SU-DHL-6 (cell line): ENCODE measurements at regions not wholly inside any gene's neighbourhood (a gene's known extent, or its start where the extent isn't known, plus 50 kb on each side); places are given as distances from the start of the nearest gene placed in this dataset.

Experiments used
- H2AFZ ChIP-seq: fragments of 200-600 bp; sonication (generic); 2 replicates; pipeline ENCODE4 v1.6.1; 2014; ENCODE audit warnings: low read depth, mild to moderate bottlenecking, moderate library complexity, mixed read lengths, antibody characterized with exemption, low read length; ENCODE audit not compliant: severe bottlenecking
- H3F3A ChIP-seq: fragments of 200-600 bp; shearing (Covaris generic); 2 replicates; pipeline ENCODE4 v1.6.0; 2016; ENCODE audit warnings: antibody characterized with exemption, mild to moderate bottlenecking; ENCODE audit not compliant: insufficient read depth
- H3K27ac ChIP-seq: fragments of 200-600 bp; sonication (generic); 2 replicates; pipeline ENCODE4 v1.5.1; 2016; ENCODE audit warnings: low read depth, mild to moderate bottlenecking, low read length, moderate library complexity, mixed read lengths
- H3K27me3 ChIP-seq: fragments of 200-600 bp; sonication (generic), shearing (Covaris generic); 2 replicates; pipeline ENCODE4 v1.6.0; 2014; ENCODE audit warnings: mild to moderate bottlenecking, low read length
- H3K36me3 ChIP-seq: fragments of 200-600 bp; sonication (generic); 2 replicates; pipeline ENCODE4 v1.6.1; 2014; ENCODE audit warnings: mild to moderate bottlenecking, low read length, mixed read lengths
- H3K4me2 ChIP-seq: fragments of 300-600, 200-600 bp; shearing (Covaris generic), sonication (generic); 2 replicates; pipeline ENCODE4 v1.6.0; 2014; ENCODE audit warnings: low read length, low read depth, mild to moderate bottlenecking; ENCODE audit not compliant: poor library complexity, severe bottlenecking
- H3K4me3 ChIP-seq: fragments of 200-600 bp; sonication (generic); 2 replicates; pipeline ENCODE4 v1.5.1; 2014; ENCODE audit warnings: antibody characterized with exemption, low read length, mild to moderate bottlenecking, mixed read lengths; ENCODE audit not compliant: insufficient read depth, poor library complexity, severe bottlenecking
- H3K79me2 ChIP-seq: fragments of 200-600 bp; sonication (generic); 2 replicates; pipeline ENCODE4 v1.6.1; 2014; ENCODE audit warnings: mild to moderate bottlenecking, low read length, moderate library complexity; ENCODE audit not compliant: insufficient read depth
- H3K9ac ChIP-seq: fragments of 200-600 bp; sonication (generic); 2 replicates; pipeline ENCODE4 v1.7.0; 2014; ENCODE audit warnings: mild to moderate bottlenecking, low read length
- H3K9me2 ChIP-seq: fragments of 200-600 bp; sonication (generic); replicated peaks from 2 replicates; pipeline ENCODE4 v1.6.1; 2014; ENCODE audit warnings: low read length; ENCODE audit not compliant: insufficient read depth
- H3K9me3 ChIP-seq: fragments of 200-600 bp; sonication (generic); 2 replicates; pipeline ENCODE4 v1.6.1; 2014; ENCODE audit warnings: low read length, mixed read lengths; ENCODE audit not compliant: insufficient read depth
- H4K20me1 ChIP-seq: fragments of 200-600 bp; sonication (generic); 2 replicates; pipeline ENCODE4 v1.6.1; 2014; ENCODE audit warnings: low read depth, mild to moderate bottlenecking, antibody characterized with exemption, low read length, moderate library complexity, mixed read lengths
- EZH2phosphoT487 ChIP-seq: fragments of 200-600 bp; sonication (generic), shearing (Covaris generic); conservative IDR thresholded peaks from 2 replicates; pipeline ENCODE4 v1.6.1; 2018; ENCODE audit warnings: mild to moderate bottlenecking, antibody characterized with exemption, low read length, moderate library complexity, mixed read lengths
- TF ChIP-seq, protein P1 (sequence below): fragments of 200-600 bp; sonication (generic); IDR thresholded peaks from one replicate; pipeline ENCODE4 v1.5.1; 2017; ENCODE audit warnings: antibody characterized with exemption, mild to moderate bottlenecking, low read length, moderate library complexity; ENCODE audit not compliant: insufficient read depth, poor library complexity, severe bottlenecking

GRCh38 chr4:57548856-57549255 lies 438.7 kb upstream of the IGFBP7 start:
- H3K4me3 ChIP-seq, result no peak overlapping the region
- no peak overlapping the region for H3K27ac ChIP-seq
- no peaks in the 10 kb centered on the region for H3K36me3 ChIP-seq
- H3F3A ChIP-seq, result no peaks in the 10 kb centered on the region
- H3K9me2 ChIP-seq, result no peaks in the 10 kb centered on the region
- no peaks in the 10 kb centered on the region for H3K9me3 ChIP-seq
- H2AFZ ChIP-seq, result no peak overlapping the region
- H3K79me2 ChIP-seq, result no peaks in the 10 kb centered on the region
- no peak for TF ChIP-seq EZH2phosphoT487
- TF ChIP-seq, protein P1, sequence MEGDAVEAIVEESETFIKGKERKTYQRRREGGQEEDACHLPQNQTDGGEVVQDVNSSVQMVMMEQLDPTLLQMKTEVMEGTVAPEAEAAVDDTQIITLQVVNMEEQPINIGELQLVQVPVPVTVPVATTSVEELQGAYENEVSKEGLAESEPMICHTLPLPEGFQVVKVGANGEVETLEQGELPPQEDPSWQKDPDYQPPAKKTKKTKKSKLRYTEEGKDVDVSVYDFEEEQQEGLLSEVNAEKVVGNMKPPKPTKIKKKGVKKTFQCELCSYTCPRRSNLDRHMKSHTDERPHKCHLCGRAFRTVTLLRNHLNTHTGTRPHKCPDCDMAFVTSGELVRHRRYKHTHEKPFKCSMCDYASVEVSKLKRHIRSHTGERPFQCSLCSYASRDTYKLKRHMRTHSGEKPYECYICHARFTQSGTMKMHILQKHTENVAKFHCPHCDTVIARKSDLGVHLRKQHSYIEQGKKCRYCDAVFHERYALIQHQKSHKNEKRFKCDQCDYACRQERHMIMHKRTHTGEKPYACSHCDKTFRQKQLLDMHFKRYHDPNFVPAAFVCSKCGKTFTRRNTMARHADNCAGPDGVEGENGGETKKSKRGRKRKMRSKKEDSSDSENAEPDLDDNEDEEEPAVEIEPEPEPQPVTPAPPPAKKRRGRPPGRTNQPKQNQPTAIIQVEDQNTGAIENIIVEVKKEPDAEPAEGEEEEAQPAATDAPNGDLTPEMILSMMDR, result no peak
- H4K20me1 ChIP-seq, result no peaks in the 10 kb centered on the region
- H3K27me3 ChIP-seq, result no peaks in the 10 kb centered on the region
- H3K4me2 ChIP-seq, result no peak overlapping the region
- H3K9ac ChIP-seq, result no peak overlapping the region

DNA sequence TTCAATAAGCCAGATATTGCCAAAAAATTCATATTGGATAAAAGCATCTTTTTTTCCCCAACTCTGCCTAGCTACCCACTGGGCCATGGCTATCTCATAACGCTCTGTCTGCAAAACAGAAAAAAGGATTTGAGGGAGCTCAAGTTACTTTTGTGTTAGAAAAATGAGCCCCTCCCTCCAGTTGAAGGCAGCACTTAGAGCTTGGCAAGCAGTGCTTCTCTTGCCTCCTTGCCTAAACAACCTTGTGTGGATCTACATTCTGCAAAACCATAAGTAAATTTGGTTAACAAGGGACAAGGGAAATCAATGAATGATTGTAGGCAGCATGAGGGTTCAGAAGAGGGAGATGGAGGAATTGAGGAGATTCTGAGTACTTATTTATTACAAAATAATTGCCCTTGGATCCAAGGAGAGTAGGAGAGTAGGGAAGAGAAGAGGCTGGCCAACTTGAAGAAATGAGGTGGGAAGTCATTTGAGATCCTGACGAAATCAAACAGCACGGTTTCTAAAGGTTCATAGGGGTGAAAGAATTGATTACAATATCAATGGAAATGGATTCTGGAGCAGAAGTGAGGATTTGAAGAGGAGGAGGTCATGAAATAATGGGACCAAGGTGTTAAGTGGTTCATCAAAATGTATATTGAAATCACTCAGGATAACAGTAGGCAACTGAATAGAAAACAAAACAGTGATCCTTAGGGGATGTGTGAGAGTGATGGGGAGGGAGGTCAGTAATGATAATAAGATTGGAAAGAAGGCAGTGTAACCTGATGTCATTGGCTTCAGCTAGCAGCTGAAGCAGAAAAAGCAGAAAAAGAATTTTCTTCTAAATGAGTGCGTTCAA lies 434.8 kb upstream of the IGFBP7 start:
- H2AFZ ChIP-seq, result no peak overlapping the region

GRCh38 chr4:57504797-57505530 lies 394.8 kb upstream of the IGFBP7 start:
- H3K4me2 ChIP-seq, result no peak overlapping the region
- no peak overlapping the region for H3K4me3 ChIP-seq
- no peaks in the 10 kb centered on the region for H4K20me1 ChIP-seq
- H3K36me3 ChIP-seq, result no peaks in the 10 kb centered on the region
- no peak overlapping the region for H3K9ac ChIP-seq
- no peak overlapping the region for H2AFZ ChIP-seq
- no peaks in the 10 kb centered on the region for H3K79me2 ChIP-seq
- TF ChIP-seq, protein P1, result no peak
- TF ChIP-seq EZH2phosphoT487, result no peak
- no peaks in the 10 kb centered on the region for H3K27me3 ChIP-seq
- H3K9me2 ChIP-seq, result no peaks in the 10 kb centered on the region
- H3F3A ChIP-seq, result no peaks in the 10 kb centered on the region
- no peak overlapping the region for H3K27ac ChIP-seq
- no peaks in the 10 kb centered on the region for H3K9me3 ChIP-seq

More for the DNA sequence above, 434.8 kb upstream of the IGFBP7 start:
- Histone ChIP-seq H3K36me3 (no peaks in the 10 kb centered on the region), H3K79me2 (no peaks in the 10 kb centered on the region), H3F3A (no peaks in the 10 kb centered on the region), H3K27me3 (no peaks in the 10 kb centered on the region), H3K4me3 (no peak overlapping the region), H4K20me1 (no peaks in the 10 kb centered on the region), H3K27ac (no peak overlapping the region), H3K4me2 (no peak overlapping the region), H3K9me3 (no peaks in the 10 kb centered on the region), H3K9me2 (no peaks in the 10 kb centered on the region), H3K9ac (no peak overlapping the region)
- no peak for TF ChIP-seq EZH2phosphoT487
- TF ChIP-seq, protein P1, result no peak
